ENCODE measurements at regions not wholly inside any gene's neighbourhood (a gene's known extent, or its start where the extent isn't known, plus 50 kb on each side); places are given as distances from the start of the nearest gene placed in this dataset.

GRCh38 chr12:115657081-115658013 is 620.1 kb downstream of the MED13L start:
- Histone ChIP-seq H3K27ac (no peak overlapping the region), H3K9me3 (ENCODE audit: severe bottlenecking) (no peaks in the 10 kb centered on the region), H3K36me3 (no peaks in the 10 kb centered on the region), H3K27me3 (ENCODE audit: insufficient read depth, low read depth, severe bottlenecking) (peaks cover 8% of the 10 kb centered on the region), H3K4me3 (ENCODE audit: low read depth, low read length) (no peak overlapping the region)
- no peak for TF ChIP-seq CTCF (IDR thresholded peaks at IDR 0.05; ENCODE audit: low read depth, low read length)
- DNase-seq, result no peak

- Histone ChIP-seq H3K4me3 (ENCODE audit: low read depth, low read length) (no peak overlapping the region), H3K27me3 (ENCODE audit: insufficient read depth, low read depth, severe bottlenecking) (peaks cover 6% of the 10 kb centered on the region)
These were observed 627.5 kb downstream of the MED13L start for GRCh38 chr12:115650026-115650425.

GRCh38 chr12:115648463-115648862 is 629.0 kb downstream of the MED13L start:
- DNase-seq, result no peak
- TF ChIP-seq CTCF (IDR thresholded peaks at IDR 0.05; ENCODE audit: low read depth, low read length), result no peak
- peaks cover 4% of the 10 kb centered on the region for H3K27me3 ChIP-seq (ENCODE audit: insufficient read depth, low read depth, severe bottlenecking)

More at GRCh38 chr12:115650026-115650425, 627.5 kb downstream of the MED13L start:
- H3K27ac ChIP-seq, result no peak overlapping the region
- TF ChIP-seq CTCF (IDR thresholded peaks at IDR 0.05; ENCODE audit: low read depth, low read length), result no peak
- peaks cover 6% of the 10 kb centered on the region for H3K9me3 ChIP-seq (ENCODE audit: severe bottlenecking)
- no peak for DNase-seq
- no peaks in the 10 kb centered on the region for H3K36me3 ChIP-seq

GRCh38 chr12:115646210-115646609 is 631.3 kb downstream of the MED13L start:
- H3K36me3 ChIP-seq, result no peaks in the 10 kb centered on the region
- DNase-seq, result no peak
- no peak for TF ChIP-seq CTCF (IDR thresholded peaks at IDR 0.05; ENCODE audit: low read depth, low read length)
- H3K27ac ChIP-seq, result no peak overlapping the region
- no peaks in the 10 kb centered on the region for H3K27me3 ChIP-seq (ENCODE audit: insufficient read depth, low read depth, severe bottlenecking)
- peaks cover 6% of the 10 kb centered on the region for H3K9me3 ChIP-seq (ENCODE audit: severe bottlenecking)
- no peak overlapping the region for H3K4me3 ChIP-seq (ENCODE audit: low read depth, low read length)

More at GRCh38 chr12:115648463-115648862, 629.0 kb downstream of the MED13L start:
- Histone ChIP-seq H3K4me3 (ENCODE audit: low read depth, low read length) (no peak overlapping the region), H3K9me3 (ENCODE audit: severe bottlenecking) (peaks cover 6% of the 10 kb centered on the region), H3K36me3 (no peaks in the 10 kb centered on the region), H3K27ac (no peak overlapping the region)

- peaks cover 6% of the 10 kb centered on the region for H3K27me3 ChIP-seq (ENCODE audit: insufficient read depth, low read depth, severe bottlenecking)
- no peak for DNase-seq
- TF ChIP-seq CTCF (IDR thresholded peaks at IDR 0.05; ENCODE audit: low read depth, low read length), result no peak
- no peaks in the 10 kb centered on the region for H3K9me3 ChIP-seq (ENCODE audit: severe bottlenecking)
- no peak overlapping the region for H3K27ac ChIP-seq
- no peak overlapping the region for H3K4me3 ChIP-seq (ENCODE audit: low read depth, low read length)
- no peaks in the 10 kb centered on the region for H3K36me3 ChIP-seq
These were observed 636.6 kb downstream of the MED13L start for GRCh38 chr12:115640929-115641328.

Measured in WERI-Rb-1 (cell line).